ENCODE measurements at regions not wholly inside any gene's neighbourhood (a gene's known extent, or its start where the extent isn't known, plus 50 kb on each side); places are given as distances from the start of the nearest gene placed in this dataset.
A peak's percentile ranks its signal among the peaks of the same experiment; 100 is the strongest.

DNA sequence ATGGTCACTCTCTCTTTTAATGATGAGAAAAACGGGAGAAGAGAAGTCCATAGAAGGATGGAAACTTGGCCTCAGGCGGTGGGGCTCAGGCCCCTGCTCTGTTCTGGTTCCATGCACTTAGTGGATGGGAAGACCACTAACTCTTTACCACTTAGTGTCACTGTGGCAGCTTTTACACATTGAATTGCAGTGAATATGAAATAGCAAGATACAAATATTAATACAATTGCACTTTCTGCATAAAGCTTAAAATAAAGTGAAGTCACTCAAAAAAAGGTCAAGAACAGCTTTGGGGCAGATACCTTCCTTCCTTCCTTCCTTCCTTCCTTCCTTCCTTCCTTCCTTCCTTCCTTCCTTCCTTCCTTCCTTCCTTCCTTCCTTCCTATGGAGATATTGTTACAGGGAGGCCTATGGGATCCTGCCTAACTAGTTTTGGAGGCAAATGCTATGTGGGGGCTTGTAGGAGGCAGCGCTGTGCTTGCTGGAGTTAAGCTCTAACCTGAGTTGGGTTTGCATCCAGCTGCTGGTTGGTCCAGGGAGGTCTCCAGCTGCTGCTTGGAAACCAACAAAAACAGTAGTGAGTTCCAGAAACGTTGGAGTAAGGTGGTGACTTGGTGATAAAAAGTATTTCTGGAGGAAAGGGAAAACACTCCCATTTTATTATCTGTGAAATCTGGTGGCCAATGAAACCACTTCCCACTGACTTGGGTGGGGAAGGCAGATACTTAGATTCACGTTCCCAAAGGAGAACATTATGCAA is 62.3 kb upstream of the NKX2-2 start:
- DNase-seq, result no peak

DNA sequence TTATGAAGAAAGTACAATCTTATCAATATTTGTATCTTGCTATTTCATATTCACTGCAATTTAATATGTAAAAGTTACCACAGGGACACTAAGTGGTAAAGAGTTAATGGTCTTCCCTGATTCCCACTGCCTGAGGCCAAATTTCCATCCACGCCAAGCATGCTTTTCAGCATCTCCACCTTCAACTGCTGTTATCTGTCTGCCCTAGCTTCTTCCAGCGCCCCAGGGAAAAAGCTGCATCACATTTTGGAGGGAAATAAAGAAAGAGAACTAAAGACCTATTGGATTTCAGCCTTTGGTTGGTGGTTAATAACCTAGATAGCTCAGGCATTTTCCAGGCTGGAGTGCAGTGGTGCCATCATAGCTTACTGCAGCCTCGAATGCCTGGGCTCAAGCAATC is 61.3 kb upstream of the NKX2-2 start:
- no peak for DNase-seq

GRCh38 chr20:21574443-21574842 is 60.6 kb upstream of the NKX2-2 start:
- DNase-seq, result no peak

- no peak for DNase-seq
Measured at GRCh38 chr20:21573259-21573658, 59.4 kb upstream of the NKX2-2 start.

- peak in 1 of 2 donors; percentile 14 for DNase-seq
Measured at GRCh38 chr20:21571841-21572690, 58.2 kb upstream of the NKX2-2 start.

DNA sequence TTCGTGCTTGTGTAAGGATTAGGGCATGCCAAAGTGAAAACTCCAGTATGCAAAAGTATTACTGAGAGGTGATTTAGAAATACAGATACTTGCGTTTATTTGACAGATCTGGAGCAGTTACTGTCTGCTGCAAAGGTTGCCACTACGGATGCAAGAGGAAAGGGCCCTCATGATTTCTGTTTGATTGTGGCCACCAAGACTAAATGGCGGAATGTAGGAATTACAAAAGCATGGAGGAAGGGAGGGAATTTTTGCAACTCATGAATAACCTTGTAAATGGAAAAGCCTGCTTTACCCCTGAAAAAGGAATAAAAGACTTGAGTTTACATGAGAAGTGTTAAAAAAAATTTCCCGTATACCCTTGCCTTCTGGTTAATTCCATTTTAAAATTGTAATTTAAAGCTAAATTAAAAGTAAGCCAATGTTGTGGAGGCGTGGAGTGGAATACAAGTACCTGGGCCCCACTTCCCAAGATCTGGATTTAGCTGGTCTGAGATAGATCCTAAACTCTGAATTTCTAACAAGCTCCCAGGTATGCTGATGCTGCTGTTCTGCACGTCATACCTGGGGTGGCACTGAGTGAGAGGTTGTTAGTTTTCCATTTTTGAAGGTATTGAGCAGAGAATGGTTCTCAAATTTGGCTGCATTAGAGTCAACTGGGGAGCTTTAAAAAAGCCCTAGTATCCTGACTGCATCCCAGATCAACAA is 56.6 kb upstream of the NKX2-2 start:
- no peak for DNase-seq

DNA sequence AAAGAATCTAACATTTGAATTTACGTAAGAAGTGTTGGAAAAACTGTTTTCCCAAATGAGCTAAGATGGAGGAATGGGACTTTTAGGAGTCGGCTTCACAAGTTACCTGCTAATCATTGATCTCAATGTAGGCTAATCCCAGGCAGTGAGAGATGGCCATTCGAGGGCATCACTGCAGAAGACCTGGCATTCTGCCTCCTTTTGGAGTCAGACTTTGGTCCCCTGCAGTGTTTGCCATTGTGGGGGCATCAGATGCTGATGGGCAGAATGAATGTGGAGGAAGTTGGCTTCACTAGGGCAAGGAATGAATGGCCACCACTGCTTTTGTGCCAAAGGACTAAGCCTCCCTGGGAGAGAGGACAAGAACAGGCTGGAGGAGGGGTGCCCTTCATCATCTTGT is 55.7 kb upstream of the NKX2-2 start:
- DNase-seq, result no peak

GRCh38 chr20:21564127-21564773 is 50.4 kb upstream of the NKX2-2 start:
- DNase-seq, result no peak

Measured in activated CD4-positive, alpha-beta T cell treated with anti-CD3 and anti-CD28 coated beads for 4 hours (primary cell).